A204.1 (cell line): ENCODE measurements at regions not wholly inside any gene's neighbourhood (a gene's known extent, or its start where the extent isn't known, plus 50 kb on each side); places are given as distances from the start of the nearest gene placed in this dataset.
"Not testable (repeated sequence)": the region's sequence is repeated elsewhere in the genome, so short reads cannot be mapped to it uniquely, and the experiment has no call there.

Source experiments
- FAIRE-seq: peaks from 2 replicates; lab custom pipeline; 2012; peaks lifted over from hg19 to GRCh38; lab: Jason Lieb, UNC

DNA sequence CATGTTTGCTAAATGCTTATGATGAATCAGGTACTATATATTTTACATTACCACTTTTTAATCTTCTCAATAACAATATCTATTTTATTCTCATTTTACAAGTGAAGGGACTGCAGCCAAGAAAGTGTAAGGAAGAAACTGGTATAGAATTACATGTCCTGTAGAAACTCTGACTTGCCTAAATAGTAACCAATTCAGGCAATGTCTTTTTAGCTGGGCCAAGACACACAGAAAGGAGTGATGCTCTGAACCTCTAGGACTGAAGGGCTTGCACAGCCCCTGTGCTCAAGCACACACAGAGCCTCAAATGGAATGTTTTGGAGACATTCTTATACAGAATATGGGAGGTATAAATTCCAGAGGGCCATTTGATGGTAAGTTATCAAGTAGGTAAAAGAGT is 286.4 kb upstream of the TNC start:
- FAIRE-seq: no peak

DNA sequence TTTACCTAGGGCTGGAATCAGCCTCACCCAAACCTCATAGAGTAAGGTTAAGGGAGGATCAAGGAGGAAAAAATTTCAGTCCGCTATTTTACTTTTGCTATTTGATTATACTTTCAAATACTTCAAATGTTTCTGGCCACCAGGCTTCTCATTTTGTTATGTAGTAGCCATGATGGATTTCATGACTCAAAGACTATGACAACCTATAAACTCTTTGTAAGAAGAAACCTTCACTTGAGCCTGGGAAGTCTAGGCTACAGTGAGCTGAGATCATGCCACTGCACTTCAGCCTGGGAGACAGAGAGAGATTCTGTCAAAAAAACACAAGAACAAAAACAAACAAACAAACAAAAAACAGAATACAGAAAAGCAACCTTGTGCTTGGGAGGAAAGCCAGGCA is 293.6 kb upstream of the TNC start:
- no peak for FAIRE-seq

DNA sequence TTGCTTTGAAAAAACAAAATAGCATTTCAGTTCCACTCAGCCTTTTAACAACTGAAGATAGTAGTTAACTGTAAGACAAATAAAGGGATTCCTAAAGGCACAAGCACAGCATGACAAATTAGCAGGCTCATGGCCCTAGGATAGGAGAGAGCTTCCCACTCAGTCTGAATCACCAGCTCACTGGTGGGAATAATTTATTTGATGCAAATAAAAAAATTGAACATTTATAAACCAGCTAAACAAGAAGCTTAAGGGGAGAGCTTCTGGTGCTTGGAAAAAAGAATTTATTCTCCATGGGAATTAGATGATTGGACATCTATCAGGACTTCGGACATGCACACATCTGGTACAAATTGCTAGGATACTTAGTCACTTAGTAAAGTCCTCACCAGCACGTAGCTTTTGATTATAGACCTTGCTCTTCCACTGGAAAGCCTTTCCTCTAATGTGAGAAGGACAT is 294.1 kb upstream of the TNC start:
- FAIRE-seq: no peak

DNA sequence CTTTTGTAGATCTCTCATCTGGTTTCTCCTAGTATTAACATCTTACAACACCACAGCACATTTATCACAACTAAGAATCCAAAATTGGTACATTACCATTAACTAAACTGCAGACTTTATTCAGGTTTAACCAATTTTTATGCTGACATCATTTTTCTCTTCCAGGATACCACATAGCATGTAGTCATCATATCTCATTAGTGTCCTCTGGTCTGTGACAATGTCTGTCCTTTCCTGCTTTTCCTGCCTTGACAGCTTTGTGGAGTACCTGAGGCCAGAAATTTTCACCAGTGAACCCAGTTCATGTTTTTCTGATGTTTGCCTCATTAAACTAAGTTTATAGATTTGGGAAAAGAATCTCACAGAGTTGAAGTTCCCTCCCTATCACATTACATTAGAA is 294.7 kb upstream of the TNC start:
- FAIRE-seq: no peak

DNA sequence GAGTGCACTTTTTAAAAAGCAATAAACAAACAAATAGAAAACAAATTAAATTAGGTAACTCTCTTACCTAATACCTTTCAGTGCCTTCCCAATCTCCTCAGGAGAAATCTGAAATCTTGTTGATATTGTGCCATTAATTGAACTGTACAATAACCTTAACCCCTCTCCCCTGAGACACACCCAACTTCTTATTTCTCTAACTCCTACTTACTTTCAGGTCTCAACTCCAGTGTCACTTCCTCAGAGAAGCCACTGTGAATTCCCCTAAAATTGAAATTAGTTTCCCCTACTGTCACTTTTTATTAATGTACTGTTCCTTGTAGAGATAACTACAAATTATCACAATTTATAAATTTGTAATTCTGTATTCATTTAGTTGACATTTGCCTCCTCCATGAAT is 295.3 kb upstream of the TNC start:
- no peak for FAIRE-seq

DNA sequence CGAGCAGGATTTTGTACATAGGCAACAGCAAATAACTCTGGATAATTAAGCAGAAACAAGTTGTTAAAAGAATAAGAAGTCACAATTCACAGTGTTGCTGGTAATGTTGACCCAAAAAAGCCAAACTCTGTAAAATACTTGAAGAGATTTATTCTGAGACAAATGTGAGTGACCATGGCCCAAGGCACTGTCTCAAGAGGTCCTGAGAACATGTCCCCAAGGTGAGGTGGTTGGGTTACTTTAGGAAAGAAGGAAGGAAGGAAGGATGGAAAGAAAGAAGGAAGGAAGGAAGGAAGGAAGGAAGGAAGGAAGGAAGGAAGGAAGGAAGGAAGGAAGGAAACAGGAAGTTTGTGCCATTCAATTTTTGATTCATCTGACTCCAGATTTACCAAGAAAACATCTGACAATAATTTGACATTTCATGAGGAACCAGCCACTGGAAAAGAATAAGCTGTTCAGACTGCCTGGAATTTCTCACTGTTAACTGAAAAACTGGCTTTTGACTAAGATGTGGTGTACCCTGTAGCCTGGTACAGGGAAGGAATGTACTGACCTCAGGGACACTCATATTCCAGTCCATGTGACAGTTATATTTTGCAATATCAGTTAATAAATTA is 295.9 kb upstream of the TNC start:
- no peak for FAIRE-seq

DNA sequence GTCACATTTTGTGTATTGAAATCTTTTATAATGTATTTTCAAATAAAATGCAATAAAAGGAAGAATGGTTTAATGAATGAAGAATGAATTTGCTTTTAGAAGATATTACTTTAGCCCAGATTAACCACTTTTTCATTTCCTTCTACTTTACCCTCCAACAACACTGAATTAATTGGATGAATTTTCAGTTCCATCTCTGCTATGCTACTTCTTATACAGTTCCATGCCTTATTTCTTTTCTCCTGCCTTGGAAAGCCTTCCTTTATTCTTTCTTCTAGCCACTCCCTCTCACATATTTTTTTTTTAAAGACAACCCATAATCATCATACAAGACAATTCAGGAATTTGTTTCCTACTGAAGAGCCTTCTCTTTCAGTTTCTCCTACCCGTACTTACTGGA is 296.6 kb upstream of the TNC start:
- FAIRE-seq: no peak

DNA sequence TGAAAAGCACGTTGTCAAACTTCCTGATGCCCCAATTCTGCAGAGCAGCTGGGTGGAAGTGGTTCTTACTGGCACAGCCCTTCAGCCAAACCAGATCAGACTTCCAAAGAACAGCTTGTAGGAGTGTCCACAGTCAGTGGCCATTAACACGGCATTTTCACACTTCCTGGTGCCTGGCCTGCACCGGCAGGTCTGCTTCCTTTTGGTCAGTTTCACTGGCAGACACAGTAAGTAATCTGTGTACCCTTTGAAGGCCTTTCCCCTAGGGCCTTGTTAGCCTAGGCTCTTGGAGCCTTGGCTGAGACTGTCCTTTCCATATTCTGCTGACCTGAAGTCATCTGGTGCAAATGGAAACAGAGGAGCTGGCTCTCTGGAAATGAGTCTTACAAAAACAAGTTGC is 297.5 kb upstream of the TNC start:
- no peak for FAIRE-seq

DNA sequence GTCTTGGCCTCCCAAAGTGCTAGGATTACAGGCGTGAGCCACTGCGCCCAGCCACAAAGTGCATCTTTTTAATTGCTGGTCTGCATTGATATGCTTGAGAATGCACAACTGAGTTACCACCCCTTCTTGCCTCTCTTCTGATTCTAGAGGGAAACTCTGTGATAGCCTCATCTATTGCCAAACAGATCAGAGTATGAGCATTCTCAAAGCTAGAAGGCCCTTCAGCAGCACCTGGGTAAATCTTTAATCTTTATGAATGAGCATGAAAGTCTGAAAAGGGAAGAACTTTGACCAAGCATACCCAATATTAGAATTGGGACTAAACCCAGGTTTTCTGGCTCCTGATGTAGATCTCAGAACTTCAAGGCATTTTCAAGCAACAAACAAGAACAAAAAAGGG is 298.3 kb upstream of the TNC start:
- FAIRE-seq: no peak

DNA sequence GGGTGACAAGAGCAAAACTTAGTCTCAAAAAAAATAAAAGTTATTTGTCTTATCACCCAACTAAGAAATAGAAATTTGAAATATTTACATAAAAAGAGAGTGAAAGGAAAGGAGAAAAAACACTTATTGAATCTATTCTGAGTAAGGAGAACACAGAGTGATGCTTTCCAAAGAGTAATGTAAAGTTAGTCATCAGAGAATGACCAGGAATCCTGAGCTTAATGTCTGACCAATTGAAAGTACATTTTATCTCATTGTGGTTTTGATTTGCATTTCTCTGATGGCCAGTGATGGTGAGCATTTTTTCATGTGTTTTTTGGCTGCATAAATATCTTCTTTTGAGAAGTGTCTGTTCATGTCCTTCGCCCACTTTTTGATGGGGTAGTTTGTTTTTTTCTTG is 300.2 kb upstream of the TNC start:
- not testable (repeated sequence) for FAIRE-seq

DNA sequence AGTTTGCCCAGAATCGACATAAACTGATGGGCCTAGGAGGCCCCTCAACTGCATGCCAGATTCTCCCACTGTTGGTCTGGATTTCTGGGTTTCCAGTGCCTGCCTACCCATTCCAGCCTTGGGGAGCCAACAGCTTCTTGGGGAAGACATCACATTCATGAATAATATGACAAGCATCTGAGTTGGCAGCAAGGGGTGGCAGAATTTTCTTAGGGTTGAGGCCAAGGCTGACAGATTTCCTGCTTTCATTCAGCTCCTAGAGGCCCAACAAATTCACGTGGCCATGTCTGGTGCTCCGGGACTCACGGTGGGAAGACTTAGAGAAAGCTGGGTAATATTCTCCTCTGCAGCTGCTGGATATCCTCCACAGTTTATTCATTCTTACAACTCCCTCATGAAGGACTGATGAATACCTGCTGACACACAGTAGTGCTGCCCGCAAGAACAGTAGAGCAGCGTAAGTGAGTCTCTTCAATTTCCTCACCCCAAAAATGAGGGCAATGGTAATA is 305.0 kb upstream of the TNC start:
- no peak for FAIRE-seq

DNA sequence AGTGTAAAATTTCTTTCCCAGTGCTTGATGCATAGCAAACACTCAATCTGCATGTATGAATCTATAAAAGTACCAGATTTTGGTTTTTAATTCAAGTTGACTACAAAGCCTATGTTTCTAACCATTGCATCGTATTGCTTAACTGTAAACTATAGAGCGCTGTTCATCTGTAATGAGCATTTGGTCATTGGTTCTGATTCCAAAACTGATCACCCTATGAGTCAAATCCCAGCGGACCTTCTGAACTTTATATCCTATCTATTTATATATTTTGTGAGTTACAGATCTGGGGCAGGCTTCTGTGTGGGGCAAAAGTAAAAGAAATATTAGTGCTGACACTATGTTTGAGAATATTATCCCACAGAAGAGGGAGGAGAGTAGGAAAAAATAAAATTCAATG is 305.7 kb upstream of the TNC start:
- FAIRE-seq: no peak

DNA sequence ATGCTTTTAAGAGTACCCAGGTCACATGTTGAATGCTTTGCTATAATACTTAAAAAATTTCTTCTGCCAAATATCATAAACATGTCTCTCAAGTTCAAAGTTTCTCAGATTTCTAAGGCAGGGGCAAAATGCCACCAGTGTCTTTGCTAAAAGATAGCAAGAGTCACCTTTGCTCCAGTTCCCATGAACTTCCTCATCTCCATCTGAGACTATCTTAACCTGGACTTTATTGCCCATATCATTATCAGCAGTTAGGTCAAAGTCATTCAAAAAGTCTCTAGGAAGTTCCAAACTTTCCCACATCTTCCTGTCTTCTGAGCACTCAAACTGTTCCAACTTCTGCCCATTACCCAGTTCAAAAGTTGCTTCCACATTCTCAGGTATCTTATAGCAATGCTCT is 307.6 kb upstream of the TNC start:
- no peak for FAIRE-seq

DNA sequence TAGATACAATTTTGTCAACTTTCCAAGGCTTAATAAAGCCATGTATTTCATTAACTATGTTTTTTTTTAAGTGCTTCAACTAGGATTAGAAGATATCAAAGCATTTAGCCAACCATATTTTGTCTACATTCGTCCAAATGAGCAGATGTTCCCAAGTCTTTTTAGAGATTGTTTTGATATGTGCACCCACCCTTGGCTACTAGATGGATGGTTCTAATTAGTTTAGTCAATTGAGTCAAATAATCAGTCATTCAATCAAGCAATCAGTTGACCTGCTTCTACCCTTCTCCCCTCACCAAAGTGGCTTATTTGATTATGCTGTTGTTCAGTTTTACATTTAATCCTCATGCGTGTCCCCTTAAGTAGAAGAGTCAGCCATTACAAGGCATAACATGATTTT is 319.5 kb upstream of the TNC start:
- FAIRE-seq: no peak

DNA sequence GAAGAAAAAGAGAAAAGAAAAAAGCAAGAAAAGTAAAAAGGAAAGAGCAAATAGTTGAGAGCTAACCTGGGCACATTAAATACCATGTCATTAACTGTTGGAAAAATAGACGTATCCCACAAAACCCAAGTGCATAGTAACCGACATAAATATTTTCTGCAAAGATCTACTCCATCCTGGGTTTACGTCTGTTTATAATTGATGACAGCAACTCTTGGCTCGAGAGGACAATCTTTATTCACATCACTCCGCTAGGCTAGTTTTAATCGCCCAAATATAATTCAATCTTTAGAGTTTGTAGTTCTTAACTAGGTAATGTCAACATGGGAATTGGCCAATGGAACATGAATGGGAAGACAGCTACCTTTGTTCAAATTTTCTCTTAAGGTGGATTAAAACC is 321.7 kb upstream of the TNC start:
- no peak for FAIRE-seq

DNA sequence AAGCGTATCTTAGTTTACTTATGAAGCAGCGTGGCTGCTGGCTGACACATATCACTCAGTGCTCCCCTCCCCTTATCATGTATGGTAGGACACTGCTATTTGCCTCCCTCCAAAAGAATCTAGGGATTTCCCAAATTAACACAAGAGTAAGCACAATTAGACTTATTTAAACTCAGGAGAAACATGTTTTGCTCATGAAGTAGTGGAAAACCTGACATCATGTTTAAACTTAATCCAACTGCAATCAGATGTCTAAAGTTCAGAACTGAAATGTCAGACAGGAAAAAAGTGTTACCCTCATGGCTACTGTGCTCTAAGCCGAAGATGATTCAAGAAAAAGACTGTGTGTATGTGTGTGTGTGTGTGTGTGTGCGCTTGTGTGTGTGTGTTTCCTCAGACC is 324.1 kb upstream of the TNC start:
- no peak for FAIRE-seq

DNA sequence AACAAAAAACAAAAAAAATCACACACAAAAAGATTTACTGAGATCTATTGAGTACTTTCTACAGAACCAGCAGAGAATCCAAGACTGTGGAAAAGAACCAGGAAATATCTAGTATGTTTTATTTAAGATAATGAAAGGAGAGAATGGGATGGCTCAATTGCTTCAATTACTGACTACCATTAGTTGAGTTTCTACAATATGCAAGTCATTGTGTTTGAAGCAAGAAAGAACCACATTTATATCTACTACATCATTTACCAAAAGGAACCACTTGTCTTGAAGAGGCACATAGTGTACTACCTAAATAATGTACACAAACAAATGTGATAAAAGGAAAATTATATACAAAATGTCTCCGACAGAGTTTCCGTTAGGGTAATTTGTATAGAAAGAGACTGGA is 325.9 kb upstream of the TNC start:
- FAIRE-seq: no peak

DNA sequence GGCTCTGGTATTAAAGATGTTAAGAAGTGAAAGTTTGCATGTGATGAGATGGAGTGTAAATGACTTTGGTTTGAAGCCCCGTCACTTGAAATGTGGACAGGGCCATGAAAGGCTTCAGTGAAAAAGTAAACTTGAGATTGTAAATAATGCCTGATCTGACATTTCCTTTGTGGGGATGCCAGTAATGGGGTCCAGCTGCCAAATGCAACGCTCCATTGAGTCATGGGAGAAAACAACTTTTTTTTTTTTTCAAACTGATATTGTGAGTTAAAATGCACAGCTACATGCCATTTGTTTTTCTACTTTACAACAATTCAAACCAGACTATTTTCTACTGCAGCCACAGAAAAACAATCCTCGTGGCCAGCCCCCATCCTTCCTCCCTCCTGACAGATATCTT is 327.0 kb upstream of the TNC start:
- FAIRE-seq: no peak

DNA sequence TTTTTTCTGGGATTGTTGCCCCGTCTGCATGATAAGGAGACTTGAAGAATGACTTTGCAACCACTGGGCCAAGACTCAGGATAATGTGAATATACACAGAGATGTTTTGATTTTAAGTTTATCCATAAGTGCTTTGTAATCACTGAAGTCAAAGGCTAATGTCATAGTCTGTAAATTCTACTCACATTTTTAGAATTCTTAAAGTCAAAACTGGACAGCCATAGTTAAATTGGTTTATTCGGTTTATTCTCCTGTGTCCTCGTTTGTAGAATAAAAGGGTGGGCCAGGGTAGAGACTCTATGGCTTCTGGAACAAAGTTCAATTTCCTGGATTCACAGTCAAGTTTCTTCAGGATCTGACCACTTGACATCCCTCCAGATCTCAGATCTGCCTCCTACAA is 327.7 kb upstream of the TNC start:
- no peak for FAIRE-seq

DNA sequence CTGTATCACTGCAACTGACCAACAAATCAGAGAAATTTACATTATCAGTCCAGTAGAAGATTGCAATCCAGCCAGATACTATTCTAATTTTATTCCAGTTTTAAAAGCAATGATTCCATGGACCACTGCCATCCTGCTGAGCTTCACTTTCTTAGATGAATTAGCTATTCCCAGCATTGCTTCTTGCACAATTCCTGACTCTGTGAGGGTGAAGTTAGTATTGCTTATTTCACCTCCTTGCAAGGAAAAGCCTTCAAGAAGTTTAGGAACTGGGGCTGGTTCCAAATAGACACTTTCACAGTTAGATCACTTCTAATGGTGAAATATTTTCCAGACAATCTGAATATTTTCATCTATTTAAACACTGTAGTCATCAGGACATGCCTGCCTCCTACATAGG is 338.6 kb upstream of the TNC start:
- FAIRE-seq: no peak

DNA sequence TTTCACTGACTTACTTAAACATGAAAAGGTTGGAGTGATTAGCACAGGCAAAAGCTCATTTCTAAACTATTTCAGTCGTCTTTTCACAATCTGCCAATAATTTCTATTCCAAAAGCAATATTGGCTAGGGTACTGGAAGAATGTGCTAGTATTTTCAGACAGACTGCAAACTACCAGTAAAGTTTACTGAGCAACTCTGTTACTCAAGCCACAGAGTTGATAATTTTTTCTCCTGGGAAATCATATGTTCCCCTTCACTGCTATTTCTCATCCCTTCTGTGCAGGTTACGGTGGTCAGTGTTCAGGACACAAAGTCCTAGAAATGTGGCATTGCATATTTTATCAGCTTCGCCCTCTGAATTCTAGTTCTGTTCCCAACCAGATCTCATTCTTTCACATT is 343.3 kb upstream of the TNC start:
- no peak for FAIRE-seq

DNA sequence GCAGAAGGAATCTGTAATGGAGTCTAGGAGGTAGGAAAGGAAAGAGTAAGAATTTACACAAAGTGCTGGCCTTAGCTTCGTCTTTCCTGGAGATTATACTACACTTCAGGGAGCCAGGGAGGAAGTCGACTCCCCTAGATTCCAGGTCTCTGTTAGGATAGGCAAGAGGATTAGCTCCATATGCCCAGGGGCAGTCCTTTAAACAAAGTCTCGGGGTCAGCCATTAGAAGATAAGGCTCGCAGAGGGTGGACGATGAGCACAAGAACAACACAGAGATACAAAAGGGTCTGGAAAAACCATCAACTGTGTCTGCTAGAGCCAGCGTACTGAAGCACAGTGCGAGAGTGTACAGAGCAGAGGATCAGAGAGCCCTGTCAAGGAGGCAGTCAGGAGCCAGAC is 344.7 kb upstream of the TNC start:
- no peak for FAIRE-seq

DNA sequence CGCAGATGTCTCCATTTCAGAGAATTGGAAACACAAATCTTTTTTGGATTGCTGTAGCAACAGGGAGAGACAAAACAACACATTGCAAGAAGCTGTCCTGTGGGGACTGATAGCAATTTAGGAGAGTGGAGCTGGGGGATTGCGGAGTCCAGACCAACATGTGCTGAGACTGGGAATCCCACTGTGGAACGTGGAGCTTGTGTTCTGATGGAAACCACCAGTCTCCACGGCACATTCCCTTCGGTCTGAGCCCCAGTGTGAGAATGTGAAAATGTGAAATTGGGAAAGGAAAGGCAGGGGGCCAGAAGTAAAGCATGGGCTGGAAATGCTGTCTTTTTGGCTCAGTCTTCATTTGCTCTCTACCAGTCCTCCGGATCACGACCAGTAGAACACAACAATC is 348.8 kb upstream of the TNC start:
- no peak for FAIRE-seq

DNA sequence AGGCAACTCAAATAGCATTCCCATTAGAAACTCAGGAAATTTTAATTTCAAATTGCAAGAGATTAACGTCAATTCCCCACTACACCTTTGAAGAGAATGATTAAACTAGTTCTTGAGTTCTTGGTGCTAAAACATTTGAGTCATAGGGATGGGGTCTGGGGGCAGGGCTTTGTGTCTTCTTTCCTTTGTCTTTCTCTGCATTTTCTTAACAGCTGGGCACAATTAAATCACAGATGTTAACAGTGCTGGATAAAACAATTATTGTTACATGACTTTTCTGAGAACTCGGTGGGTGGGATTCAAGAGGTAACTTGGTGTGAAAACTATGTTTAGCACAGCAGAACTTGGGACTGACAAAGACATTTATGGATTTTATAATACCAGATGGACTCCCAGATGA is 351.9 kb upstream of the TNC start:
- FAIRE-seq: no peak

DNA sequence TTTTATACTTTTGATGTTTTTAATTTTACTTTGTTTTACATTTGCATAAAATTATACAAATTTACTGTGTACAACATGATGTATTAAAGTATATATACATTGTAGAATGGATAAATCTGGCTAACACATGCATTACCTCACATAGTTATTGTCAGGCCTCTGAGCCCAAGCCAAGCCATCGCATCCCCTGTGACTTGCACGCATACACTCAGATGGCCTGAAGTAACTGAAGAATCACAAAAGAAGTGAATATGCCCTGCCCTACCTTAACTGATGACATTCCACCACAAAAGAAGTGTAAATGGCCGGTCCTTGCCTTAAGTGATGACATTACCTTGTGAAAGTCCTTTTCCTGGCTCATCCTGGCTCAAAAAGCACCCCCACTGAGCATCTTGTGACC is 355.1 kb upstream of the TNC start:
- FAIRE-seq: not testable (repeated sequence)
